ENCODE measurements at regions not wholly inside any gene's neighbourhood (a gene's known extent, or its start where the extent isn't known, plus 50 kb on each side); places are given as distances from the start of the nearest gene placed in this dataset.

GRCh38 chr6:54019860-54020259 is 91.4 kb upstream of the MLIP start:
- intact Hi-C loops (cut with micrococcal nuclease), result no loop called here
- POLR2A ChIA-PET (ENCODE audit: partially characterized antibody), result no interaction called here
- Histone ChIP-seq H3K27ac (ENCODE audit: low read depth, low read length) (no peak overlapping the region), H3K36me3 (ENCODE audit: insufficient read depth, low read length) (no peaks in the 10 kb centered on the region), H3K27me3 (ENCODE audit: insufficient read depth, low read length) (no peaks in the 10 kb centered on the region), H3K9me3 (ENCODE audit: control insufficient read depth in 1 of 2, low read length in 2 of 2) (no peaks in the 10 kb centered on the region), H3K4me3 (ENCODE audit: low read length in 2 of 2) (no peak overlapping the region), H3K4me1 (ENCODE audit: insufficient read depth, low read length) (no peaks in the 10 kb centered on the region)
- Mint-ChIP-seq H3K27me3 (peaks cover 0 to 2% of the 10 kb centered on the region in 2 donors), H3K36me3 (no peaks in the 10 kb centered on the region), H3K9me3 (no peaks in the 10 kb centered on the region), H3K27ac (no peak overlapping the region), H3K4me1 (no peaks in the 10 kb centered on the region), H3K4me3 (no peak overlapping the region)
- CTCF ChIA-PET (ENCODE audit: partially characterized antibody), result no interaction called here
- no peak for DNase-seq

- POLR2A ChIA-PET (ENCODE audit: partially characterized antibody), result no interaction called here
- H3K36me3 Mint-ChIP-seq, result no peaks in the 10 kb centered on the region
- no peak overlapping the region for H3K4me3 ChIP-seq (ENCODE audit: low read length in 2 of 2)
Measured at GRCh38 chr6:54020334-54020733, 90.9 kb upstream of the MLIP start.

GRCh38 chr6:54026652-54027400 is 84.4 kb upstream of the MLIP start:
- H3K36me3 Mint-ChIP-seq, result no peaks in the 10 kb centered on the region
- CTCF ChIA-PET (ENCODE audit: partially characterized antibody), result no interaction called here
- no peaks in the 10 kb centered on the region for H3K27me3 ChIP-seq (ENCODE audit: insufficient read depth, low read length)
- no peak overlapping the region for H3K27ac Mint-ChIP-seq
- no peak for DNase-seq
- no peaks in the 10 kb centered on the region for H3K4me1 Mint-ChIP-seq
- H3K4me3 ChIP-seq (ENCODE audit: low read length in 2 of 2), result no peak overlapping the region
- H3K9me3 ChIP-seq (ENCODE audit: control insufficient read depth in 1 of 2, low read length in 2 of 2), result no peaks in the 10 kb centered on the region
- H3K4me3 Mint-ChIP-seq, result no peak overlapping the region
- peaks cover 2 to 5% of the 10 kb centered on the region in 2 donors for H3K27me3 Mint-ChIP-seq
- intact Hi-C loops (cut with micrococcal nuclease), result no loop called here
- no peaks in the 10 kb centered on the region for H3K36me3 ChIP-seq (ENCODE audit: insufficient read depth, low read length)
- H3K4me1 ChIP-seq (ENCODE audit: insufficient read depth, low read length), result no peaks in the 10 kb centered on the region
- no peak overlapping the region for H3K27ac ChIP-seq (ENCODE audit: low read depth, low read length)
- POLR2A ChIA-PET (ENCODE audit: partially characterized antibody), result no interaction called here
- no peaks in the 10 kb centered on the region for H3K9me3 Mint-ChIP-seq

More at GRCh38 chr6:54020334-54020733, 90.9 kb upstream of the MLIP start:
- H3K27me3 ChIP-seq (ENCODE audit: insufficient read depth, low read length), result no peaks in the 10 kb centered on the region
- no peaks in the 10 kb centered on the region for H3K36me3 ChIP-seq (ENCODE audit: insufficient read depth, low read length)
- DNase-seq, result no peak
- Mint-ChIP-seq H3K9me3 (no peaks in the 10 kb centered on the region), H3K27ac (no peak overlapping the region), H3K4me3 (no peak overlapping the region), H3K27me3 (peaks cover 0 to 2% of the 10 kb centered on the region in 2 donors), H3K4me1 (no peaks in the 10 kb centered on the region)
- no peaks in the 10 kb centered on the region for H3K4me1 ChIP-seq (ENCODE audit: insufficient read depth, low read length)
- no peak overlapping the region for H3K27ac ChIP-seq (ENCODE audit: low read depth, low read length)
- intact Hi-C loops (cut with micrococcal nuclease), result no loop called here
- CTCF ChIA-PET (ENCODE audit: partially characterized antibody), result no interaction called here
- H3K9me3 ChIP-seq (ENCODE audit: control insufficient read depth in 1 of 2, low read length in 2 of 2), result no peaks in the 10 kb centered on the region

GRCh38 chr6:54028170-54028569 is 83.1 kb upstream of the MLIP start:
- peaks cover 2 to 5% of the 10 kb centered on the region in 2 donors for H3K27me3 Mint-ChIP-seq
- intact Hi-C loops (cut with micrococcal nuclease), result no loop called here
- H3K36me3 Mint-ChIP-seq, result no peaks in the 10 kb centered on the region
- CTCF ChIA-PET (ENCODE audit: partially characterized antibody), result no interaction called here
- no peak overlapping the region for H3K27ac ChIP-seq (ENCODE audit: low read depth, low read length)
- no peaks in the 10 kb centered on the region for H3K9me3 ChIP-seq (ENCODE audit: control insufficient read depth in 1 of 2, low read length in 2 of 2)
- H3K4me3 Mint-ChIP-seq, result no peak overlapping the region
- POLR2A ChIA-PET (ENCODE audit: partially characterized antibody), result no interaction called here
- no peaks in the 10 kb centered on the region for H3K4me1 Mint-ChIP-seq
- DNase-seq, result no peak
- no peaks in the 10 kb centered on the region for H3K36me3 ChIP-seq (ENCODE audit: insufficient read depth, low read length)
- H3K4me3 ChIP-seq (ENCODE audit: low read length in 2 of 2), result no peak overlapping the region
- no peaks in the 10 kb centered on the region for H3K27me3 ChIP-seq (ENCODE audit: insufficient read depth, low read length)
- H3K9me3 Mint-ChIP-seq, result no peaks in the 10 kb centered on the region
- H3K4me1 ChIP-seq (ENCODE audit: insufficient read depth, low read length), result no peaks in the 10 kb centered on the region
- no peak overlapping the region for H3K27ac Mint-ChIP-seq

- DNase-seq, result no peak
- intact Hi-C loops (cut with micrococcal nuclease), result no loop called here
- Histone ChIP-seq H3K9me3 (ENCODE audit: control insufficient read depth in 1 of 2, low read length in 2 of 2) (no peaks in the 10 kb centered on the region), H3K27me3 (ENCODE audit: insufficient read depth, low read length) (no peaks in the 10 kb centered on the region), H3K4me1 (ENCODE audit: insufficient read depth, low read length) (no peaks in the 10 kb centered on the region), H3K27ac (ENCODE audit: low read depth, low read length) (no peak overlapping the region), H3K36me3 (ENCODE audit: insufficient read depth, low read length) (no peaks in the 10 kb centered on the region), H3K4me3 (ENCODE audit: low read length in 2 of 2) (no peak overlapping the region)
- Mint-ChIP-seq H3K4me3 (no peak overlapping the region), H3K9me3 (no peaks in the 10 kb centered on the region), H3K4me1 (no peaks in the 10 kb centered on the region), H3K27me3 (peaks cover 2 to 5% of the 10 kb centered on the region in 2 donors), H3K27ac (no peak overlapping the region), H3K36me3 (no peaks in the 10 kb centered on the region)
- ChIA-PET POLR2A (ENCODE audit: partially characterized antibody) (no interaction called here), CTCF (ENCODE audit: partially characterized antibody) (no interaction called here)
Measured at GRCh38 chr6:54029187-54029586, 82.1 kb upstream of the MLIP start.

GRCh38 chr6:54031169-54031568 is 80.1 kb upstream of the MLIP start:
- Histone ChIP-seq H3K9me3 (ENCODE audit: control insufficient read depth in 1 of 2, low read length in 2 of 2) (no peaks in the 10 kb centered on the region), H3K36me3 (ENCODE audit: insufficient read depth, low read length) (no peaks in the 10 kb centered on the region), H3K27ac (ENCODE audit: low read depth, low read length) (no peak overlapping the region), H3K27me3 (ENCODE audit: insufficient read depth, low read length) (no peaks in the 10 kb centered on the region), H3K4me1 (ENCODE audit: insufficient read depth, low read length) (no peaks in the 10 kb centered on the region), H3K4me3 (ENCODE audit: low read length in 2 of 2) (no peak overlapping the region)
- DNase-seq, result no peak
- Mint-ChIP-seq H3K27ac (no peak overlapping the region), H3K36me3 (no peaks in the 10 kb centered on the region), H3K9me3 (no peaks in the 10 kb centered on the region), H3K4me3 (no peak overlapping the region), H3K4me1 (no peaks in the 10 kb centered on the region), H3K27me3 (peaks cover 0 to 2% of the 10 kb centered on the region in 2 donors)
- POLR2A ChIA-PET (ENCODE audit: partially characterized antibody), result no interaction called here
- CTCF ChIA-PET (ENCODE audit: partially characterized antibody), result no interaction called here
- intact Hi-C loops (cut with micrococcal nuclease), result no loop called here

- Histone ChIP-seq H3K36me3 (ENCODE audit: insufficient read depth, low read length) (no peaks in the 10 kb centered on the region), H3K27me3 (ENCODE audit: insufficient read depth, low read length) (no peaks in the 10 kb centered on the region), H3K27ac (ENCODE audit: low read depth, low read length) (no peak overlapping the region), H3K4me1 (ENCODE audit: insufficient read depth, low read length) (no peaks in the 10 kb centered on the region), H3K4me3 (ENCODE audit: low read length in 2 of 2) (no peak overlapping the region), H3K9me3 (ENCODE audit: control insufficient read depth in 1 of 2, low read length in 2 of 2) (no peaks in the 10 kb centered on the region)
- Mint-ChIP-seq H3K36me3 (no peaks in the 10 kb centered on the region), H3K4me1 (no peaks in the 10 kb centered on the region), H3K9me3 (no peaks in the 10 kb centered on the region), H3K27ac (no peak overlapping the region), H3K4me3 (no peak overlapping the region), H3K27me3 (peaks cover 0 to 4% of the 10 kb centered on the region in 2 donors)
- DNase-seq, result no peak
- ChIA-PET CTCF (ENCODE audit: partially characterized antibody) (no interaction called here), POLR2A (ENCODE audit: partially characterized antibody) (no interaction called here)
- intact Hi-C loops (cut with micrococcal nuclease), result no loop called here
Measured at GRCh38 chr6:54037277-54037779, 73.9 kb upstream of the MLIP start.
